PC-9 (cell line): ENCODE measurements at regions not wholly inside any gene's neighbourhood (a gene's known extent, or its start where the extent isn't known, plus 50 kb on each side); places are given as distances from the start of the nearest gene placed in this dataset.

ENCODE experiments used
- BruUV-seq: library from RNA; stranded (reverse); fragments of 400-500 nt; replicated peaks from 2 replicates; lab custom pipeline; 2021; lab: Mats Ljungman, UMichigan
- CTCF ChIA-PET: fragments of 300-600 bp; sonication (Branson Sonifier 250); formaldehyde crosslinking; loops from one replicate; lab custom pipeline; 2022; ENCODE audit warnings: antibody characterized with exemption; lab: Charles Lee
- POLR2A ChIA-PET: fragments of 300-600 bp; sonication (Branson Sonifier 250); formaldehyde crosslinking; loops from one replicate; lab custom pipeline; 2022; ENCODE audit warnings: antibody characterized with exemption; ENCODE audit not compliant: unreplicated experiment; lab: Charles Lee
- DNase-seq, 2 experiments: peaks; one replicate each; pipeline versions ENCODE4 v3.0.0 to v3.0.0-alpha.2; 2015 to 2022; ENCODE audit warnings: mixed read lengths in 1 of 2
- H2AFZ ChIP-seq: fragments of 200-600 bp; sonication (generic); 2 replicates; pipeline ENCODE4 v1.8.1; 2017; ENCODE audit warnings: antibody characterized with exemption
- H3F3A ChIP-seq: fragments of 200-600 bp; sonication (generic); 2 replicates; pipeline ENCODE4 v1.8.1; 2017; ENCODE audit warnings: antibody characterized with exemption, mild to moderate bottlenecking, low read depth; ENCODE audit not compliant: insufficient read depth
- H3K27ac ChIP-seq: fragments of 200-600 bp; sonication (generic); 2 replicates; pipeline ENCODE4 v1.6.1; 2016; ENCODE audit warnings: mixed run types
- H3K27me3 ChIP-seq: fragments of 200-600 bp; sonication (generic); 2 replicates; pipeline ENCODE4 v1.6.1; 2016; ENCODE audit warnings: low read depth, mixed run types; ENCODE audit not compliant: insufficient read depth
- H3K36me3 ChIP-seq: fragments of 200-600 bp; sonication (generic); 2 replicates; pipeline ENCODE4 v1.6.1; 2016; ENCODE audit warnings: low read depth, mixed run types
- H3K4me1 ChIP-seq: fragments of 200-600 bp; sonication (generic); replicated peaks from 2 replicates; pipeline ENCODE4 v1.6.1; 2016; ENCODE audit warnings: mixed run types; ENCODE audit not compliant: insufficient read depth
- H3K4me2 ChIP-seq: fragments of 200-600 bp; sonication (generic); 2 replicates; pipeline ENCODE4 v1.6.1; 2017; ENCODE audit warnings: mixed run types
- H3K4me3 ChIP-seq: fragments of 200-600 bp; sonication (generic); 2 replicates; pipeline ENCODE4 v1.6.1; 2016; ENCODE audit warnings: mixed run types
- H3K79me2 ChIP-seq: fragments of 200-600 bp; sonication (generic); 2 replicates; pipeline ENCODE4 v1.6.1; 2017; ENCODE audit warnings: low read depth, mixed run types
- H3K9me2 ChIP-seq: fragments of 200-600 bp; sonication (generic); 2 replicates; pipeline ENCODE4 v1.8.1; 2017; ENCODE audit warnings: mild to moderate bottlenecking; ENCODE audit not compliant: insufficient read depth
- H3K9me3 ChIP-seq: fragments of 200-600 bp; sonication (generic); 2 replicates; pipeline ENCODE4 v1.8.1; 2016; ENCODE audit warnings: low read depth; ENCODE audit not compliant: insufficient read depth
- H4K20me1 ChIP-seq: fragments of 200-600 bp; sonication (generic); 2 replicates; pipeline ENCODE4 v1.8.1; 2017; ENCODE audit not compliant: insufficient read depth
- CTCF ChIP-seq: fragments of 200-600 bp; sonication (generic); conservative IDR thresholded peaks from 2 replicates; pipeline ENCODE4 v1.6.1; 2017; ENCODE audit warnings: mixed run types, antibody characterized with exemption, mild to moderate bottlenecking, moderate library complexity
- EZH2 ChIP-seq: fragments of 200-600 bp; sonication (generic); IDR thresholded peaks from 2 replicates; pipeline ENCODE4 v1.8.0; 2017; ENCODE audit warnings: antibody characterized with exemption, low read depth
- intact Hi-C: fragments of 100-400 bp; cut with micrococcal nuclease; formaldehyde crosslinking; loops from one replicate; pipeline ENCODE4 v1.10.0; 2022; ENCODE audit not compliant: unreplicated experiment

DNA sequence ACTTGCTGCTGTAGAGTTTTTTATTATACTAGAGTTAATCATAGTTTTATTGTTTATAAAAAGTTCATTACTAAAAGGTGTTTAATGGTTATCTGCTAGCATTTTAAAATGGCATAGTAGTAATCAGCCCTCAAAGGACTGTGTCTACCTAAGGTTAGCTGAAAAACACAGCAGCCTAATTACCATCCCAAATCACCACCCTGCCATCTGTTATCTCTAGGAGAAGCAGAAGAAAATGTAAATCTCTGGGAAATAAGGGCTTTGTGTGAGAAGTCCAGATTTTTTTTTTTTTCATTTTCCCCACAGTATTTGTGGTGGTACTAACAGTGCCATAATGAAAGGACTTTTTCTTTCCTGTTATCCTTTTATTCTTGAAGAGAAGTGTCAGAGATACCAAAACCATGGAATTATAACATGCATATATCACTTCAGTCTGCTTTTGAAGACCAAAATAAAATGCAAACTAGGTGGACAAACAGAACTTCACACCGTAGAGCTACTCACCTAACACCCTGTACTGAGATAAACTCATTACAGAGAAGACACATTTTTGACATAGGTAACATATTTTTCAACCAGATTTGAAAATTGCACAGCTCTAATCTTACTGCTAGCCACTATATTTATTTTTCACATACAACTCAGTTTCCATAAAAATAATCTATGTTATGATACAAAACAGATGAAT, 876.2 kb downstream of the C12orf50 start:
- CTCF ChIA-PET: interaction anchor here (0.6 kb wide), 1 partner anchor 297 kb away, joined by 6 read pairs; no protein-coding TSS in a partner anchor

DNA sequence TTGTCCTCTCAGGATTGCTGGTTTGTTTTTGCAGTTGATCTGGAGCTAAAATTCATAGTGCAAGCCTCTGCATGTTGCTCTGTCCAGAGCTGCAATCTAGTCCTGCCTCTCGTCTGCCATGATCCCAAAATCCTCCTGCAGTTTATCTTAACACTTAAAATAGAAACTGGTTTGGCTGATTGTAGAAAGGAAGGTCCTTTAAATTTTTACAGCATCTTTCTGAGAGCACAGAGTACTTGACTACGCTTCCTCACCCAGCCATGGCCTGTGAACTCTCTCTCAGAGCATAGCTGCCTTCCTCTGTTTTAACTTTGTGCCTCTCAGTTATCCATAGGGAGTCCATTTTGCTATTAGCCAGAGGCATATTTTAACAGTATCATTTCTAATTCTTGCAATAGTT, 877.1 kb downstream of the C12orf50 start:
- BruUV-seq: no TSS peak
- Histone ChIP-seq H3K27ac (peak overlapping the region; percentile 70), H3K79me2 (no peaks in the 10 kb centered on the region), H3F3A (no peaks in the 10 kb centered on the region; the same call in 1 of the 2 replicates), H3K4me3 (no peak overlapping the region), H2AFZ (peak overlapping the region; percentile 65), H4K20me1 (no peaks in the 10 kb centered on the region), H3K36me3 (no peaks in the 10 kb centered on the region), H3K27me3 (no peaks in the 10 kb centered on the region), H3K4me1 (peaks cover 15% of the 10 kb centered on the region), H3K9me2 (no peaks in the 10 kb centered on the region), H3K9me3 (0 out of 2 replicates have a peak, but pooled peaks cover 8% of the 10 kb centered on the region), H3K4me2 (no peak overlapping the region)
- intact Hi-C loops: no loop called here
- POLR2A ChIA-PET: no interaction called here
- no peak for DNase-seq
- CTCF ChIA-PET: no interaction called here
- no peak for TF ChIP-seq EZH2
- no peak for TF ChIP-seq CTCF

More for the DNA sequence above, 876.2 kb downstream of the C12orf50 start:
- Histone ChIP-seq H3K4me1 (peaks cover 15% of the 10 kb centered on the region), H3K4me2 (no peak overlapping the region), H3K9me2 (no peaks in the 10 kb centered on the region), H3K4me3 (no peak overlapping the region), H3K27ac (no peak overlapping the region), H3F3A (no peaks in the 10 kb centered on the region; the same call in 1 of the 2 replicates), H3K79me2 (no peaks in the 10 kb centered on the region), H3K36me3 (no peaks in the 10 kb centered on the region), H3K27me3 (no peaks in the 10 kb centered on the region), H3K9me3 (peaks cover 8% of the 10 kb centered on the region; the same call in 1 of the 2 replicates), H2AFZ (no peak overlapping the region), H4K20me1 (no peaks in the 10 kb centered on the region)
- intact Hi-C loops: no loop called here
- TF ChIP-seq CTCF: no peak
- BruUV-seq: no TSS peak
- POLR2A ChIA-PET: no interaction called here
- no peak for DNase-seq

DNA sequence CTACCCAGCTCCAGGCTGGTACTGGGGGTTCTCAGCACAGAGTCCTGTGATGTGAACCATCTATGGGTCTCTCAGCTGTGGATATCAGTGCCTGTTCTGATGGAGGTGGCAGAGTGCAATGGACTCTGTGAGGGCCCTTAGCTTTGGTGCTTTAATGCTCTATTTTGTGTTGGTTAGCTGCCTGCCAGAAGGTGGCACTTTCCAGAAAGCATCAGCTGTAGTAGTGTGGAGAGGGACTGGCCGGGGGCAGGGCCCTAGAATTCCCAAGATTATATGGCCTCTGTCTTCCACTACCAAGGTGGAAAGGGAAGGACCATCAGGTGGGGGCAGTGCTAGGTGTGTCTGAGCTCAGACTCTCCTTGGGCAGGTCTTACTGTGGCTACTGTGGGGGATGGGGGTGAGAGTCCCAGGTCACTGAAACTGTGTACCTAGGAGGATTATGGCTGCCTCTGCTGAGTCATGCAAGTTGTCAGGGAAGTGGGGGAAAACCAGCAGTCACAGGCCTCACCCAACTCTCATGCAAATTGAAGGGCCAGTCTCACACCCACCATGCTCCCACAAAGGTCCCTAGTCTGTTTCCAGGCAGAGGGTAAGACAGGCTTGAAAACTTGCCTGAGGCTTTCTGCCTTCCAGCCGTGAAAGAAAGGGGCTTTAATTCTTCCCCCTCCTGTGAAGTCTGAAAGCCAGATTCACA, 878.1 kb downstream of the C12orf50 start:
- Histone ChIP-seq H3K27me3 (no peaks in the 10 kb centered on the region), H3K36me3 (no peaks in the 10 kb centered on the region), H3K79me2 (no peaks in the 10 kb centered on the region), H3K9me2 (no peaks in the 10 kb centered on the region), H3K4me2 (peak overlapping the region; percentile 20; the same call in 1 of the 2 replicates), H3K27ac (peak overlapping the region; percentile 70), H3F3A (no peaks in the 10 kb centered on the region; the same call in 1 of the 2 replicates), H4K20me1 (no peaks in the 10 kb centered on the region), H3K9me3 (0 out of 2 replicates have a peak, but pooled peaks cover 8% of the 10 kb centered on the region), H2AFZ (peak overlapping the region; percentile 65; the same call in 1 of the 2 replicates), H3K4me3 (no peak overlapping the region), H3K4me1 (peaks cover 15% of the 10 kb centered on the region)
- peak; percentile 46 to 62 for DNase-seq
- BruUV-seq: no TSS peak
- TF ChIP-seq CTCF: no peak
- no peak for TF ChIP-seq EZH2
- POLR2A ChIA-PET: no interaction called here
- intact Hi-C loops: no loop called here
- CTCF ChIA-PET: no interaction called here
